H9 (cell line): ENCODE measurements at regions not wholly inside any gene's neighbourhood (a gene's known extent, or its start where the extent isn't known, plus 50 kb on each side); places are given as distances from the start of the nearest gene placed in this dataset.

ENCODE experiments used
- DNase-seq: peaks from one replicate; pipeline ENCODE4 v3.0.0-alpha.2; 2017
- H2AFZ ChIP-seq: one replicate; pipeline ENCODE4 v1.6.1; 2013; ENCODE audit warnings: mild to moderate bottlenecking, low read length, control low read depth, moderate library complexity
- H2AK5ac ChIP-seq: 2 replicates; pipeline ENCODE4 v1.6.1; 2013; ENCODE audit warnings: low read length, control low read depth, mixed read lengths; ENCODE audit not compliant: insufficient read length
- H2BK120ac ChIP-seq: one replicate; pipeline ENCODE4 v1.6.1; 2013; ENCODE audit warnings: low read depth, mild to moderate bottlenecking, low read length, control low read depth, inconsistent platforms; ENCODE audit not compliant: poor library complexity, severe bottlenecking
- H2BK12ac ChIP-seq: 2 replicates; pipeline ENCODE4 v1.6.1; 2013; ENCODE audit warnings: low read length, control low read depth, mixed read lengths, low read depth; ENCODE audit not compliant: insufficient read length
- H2BK15ac ChIP-seq: 2 replicates; pipeline ENCODE4 v1.6.1; 2013; ENCODE audit warnings: low read depth, low read length, control low read depth
- H2BK20ac ChIP-seq: one replicate; pipeline ENCODE4 v1.6.1; 2013; ENCODE audit warnings: low read depth, mild to moderate bottlenecking, low read length, control low read depth, inconsistent platforms; ENCODE audit not compliant: poor library complexity, severe bottlenecking
- H2BK5ac ChIP-seq: 2 replicates; pipeline ENCODE4 v1.6.1; 2013; ENCODE audit warnings: low read length, control low read depth, mixed read lengths; ENCODE audit not compliant: insufficient read length
- H3K14ac ChIP-seq: 2 replicates; pipeline ENCODE4 v1.6.1; 2013; ENCODE audit warnings: low read length, control low read depth; ENCODE audit not compliant: insufficient read depth
- H3K18ac ChIP-seq: 2 replicates; pipeline ENCODE4 v1.6.1; 2013; ENCODE audit warnings: low read depth, mild to moderate bottlenecking, mixed read lengths, low read length, control low read depth; ENCODE audit not compliant: insufficient read length
- H3K23ac ChIP-seq: 2 replicates; pipeline ENCODE4 v1.6.1; 2013; ENCODE audit warnings: low read length, control low read depth, mixed read lengths, low read depth; ENCODE audit not compliant: insufficient read length
- H3K23me2 ChIP-seq: 2 replicates; pipeline ENCODE4 v1.6.1; 2013; ENCODE audit warnings: low read depth, mild to moderate bottlenecking, mixed read lengths, low read length, control low read depth; ENCODE audit not compliant: insufficient read length, poor library complexity, severe bottlenecking
- H3K27ac ChIP-seq: 2 replicates; pipeline ENCODE4 v1.5.1; 2013; ENCODE audit warnings: low read length, control low read depth, mixed read lengths, low read depth; ENCODE audit not compliant: insufficient read length
- H3K27me3 ChIP-seq: 2 replicates; pipeline ENCODE4 v1.6.1; 2013; ENCODE audit warnings: low read length, control low read depth, inconsistent platforms; ENCODE audit not compliant: insufficient read depth
- H3K4ac ChIP-seq: 2 replicates; pipeline ENCODE4 v1.6.1; 2013; ENCODE audit warnings: low read depth, mild to moderate bottlenecking, control low read depth, inconsistent platforms, low read length, moderate library complexity
- H3K4me1 ChIP-seq: 2 replicates; pipeline ENCODE4 v1.6.1; 2013; ENCODE audit warnings: low read length, control low read depth, inconsistent platforms; ENCODE audit not compliant: insufficient read depth
- H3K4me2 ChIP-seq: 2 replicates; pipeline ENCODE4 v1.6.1; 2013; ENCODE audit warnings: low read length, control low read depth, mixed read lengths; ENCODE audit not compliant: insufficient read length, insufficient read depth
- H3K56ac ChIP-seq: 2 replicates; pipeline ENCODE4 v1.6.1; 2013; ENCODE audit warnings: low read depth, mild to moderate bottlenecking, mixed read lengths, low read length, control low read depth; ENCODE audit not compliant: insufficient read length
- H3K79me1 ChIP-seq: 2 replicates; pipeline ENCODE4 v1.6.1; 2013; ENCODE audit warnings: low read depth, mild to moderate bottlenecking, moderate library complexity, low read length, control low read depth, inconsistent platforms; ENCODE audit not compliant: insufficient read depth, poor library complexity, severe bottlenecking
- H3K79me2 ChIP-seq: 2 replicates; pipeline ENCODE4 v1.6.1; 2013; ENCODE audit warnings: low read length, control low read depth, inconsistent platforms; ENCODE audit not compliant: insufficient read depth
- H3K9ac ChIP-seq: 2 replicates; pipeline ENCODE4 v1.6.1; 2013; ENCODE audit warnings: low read length, control low read depth, mixed read lengths; ENCODE audit not compliant: insufficient read length; ENCODE audit errors: extremely low read depth
- H3K9me3 ChIP-seq: one replicate; pipeline ENCODE4 v1.6.1; 2013; ENCODE audit warnings: low read depth, low read length, inconsistent platforms; ENCODE audit not compliant: control insufficient read depth
- H3T11ph ChIP-seq: one replicate; pipeline ENCODE4 v1.6.1; 2013; ENCODE audit warnings: mild to moderate bottlenecking, low read length, control low read depth, inconsistent platforms
- H4K20me1 ChIP-seq: one replicate; pipeline ENCODE4 v1.6.1; 2013; ENCODE audit not compliant: control insufficient read depth, insufficient read length, insufficient read depth
- H4K5ac ChIP-seq: 2 replicates; pipeline ENCODE4 v1.6.1; 2013; ENCODE audit warnings: low read depth, mild to moderate bottlenecking, mixed read lengths, low read length, control low read depth; ENCODE audit not compliant: insufficient read length
- H4K8ac ChIP-seq: replicated peaks from 2 replicates; pipeline ENCODE4 v1.6.1; 2013; ENCODE audit warnings: low read length, control low read depth, mixed read lengths, low read depth; ENCODE audit not compliant: insufficient read length
- H4K91ac ChIP-seq: 2 replicates; pipeline ENCODE4 v1.6.1; 2013; ENCODE audit warnings: low read depth, mild to moderate bottlenecking, moderate library complexity, mixed read lengths, low read length, control low read depth; ENCODE audit not compliant: insufficient read length
- H3K27ac Mint-ChIP-seq, 3 experiments: 2 replicates in 2 of 3; 3 replicates in 1 of 3; pipeline ENCODE4 v1.8.0; 2020 to 2021; ENCODE audit warnings: mixed read lengths in 3 of 3, mild to moderate bottlenecking in 1 of 3, moderate library complexity in 1 of 3
- H3K27me3 Mint-ChIP-seq: 2 replicates; pipeline ENCODE4 v1.8.0; 2021; ENCODE audit warnings: low read depth, mild to moderate bottlenecking, moderate library complexity, mixed read lengths
- H3K36me3 Mint-ChIP-seq, 3 experiments: 2 replicates in 2 of 3; 3 replicates in 1 of 3; pipeline ENCODE4 v1.8.0; 2020 to 2021; ENCODE audit warnings: low read depth in 3 of 3, mixed read lengths in 3 of 3; ENCODE audit not compliant: insufficient read depth in 1 of 3
- H3K4me1 Mint-ChIP-seq, 2 experiments: 2 replicates each; pipeline ENCODE4 v1.8.0; 2020; ENCODE audit warnings: mixed read lengths in 2 of 2
- H3K4me3 Mint-ChIP-seq, 2 experiments: 2 replicates in 1 of 2; 3 replicates in 1 of 2; pipeline ENCODE4 v1.8.0; 2020 to 2021; ENCODE audit warnings: mild to moderate bottlenecking in 2 of 2, mixed read lengths in 2 of 2, moderate library complexity in 1 of 2
- H3K9me3 Mint-ChIP-seq, 2 experiments: 2 replicates in 1 of 2; 3 replicates in 1 of 2; pipeline ENCODE4 v1.8.0; 2020; ENCODE audit warnings: mild to moderate bottlenecking in 2 of 2, mixed read lengths in 2 of 2, moderate library complexity in 1 of 2
- WGBS: extraction: QIAGEN DNeasy Blood & Tissue Kit; methylation state at CpG from one replicate; pipeline ENCODE4 v1.1.7; 2013; ENCODE audit warnings: missing lambda C conversion rate, low lambda C conversion rate, mixed read lengths; ENCODE audit not compliant: insufficient read length; ENCODE audit errors: extremely low coverage; 5-methylcytosine and 5-hydroxymethylcytosine counted together
- TF ChIP-seq, protein P1 (sequence below): fragments of 200-600 bp; sonication (generic); conservative IDR thresholded peaks from 3 replicates; pipeline ENCODE4 v1.8.0; 2021; ENCODE audit warnings: antibody characterized with exemption, mild to moderate bottlenecking

DNA sequence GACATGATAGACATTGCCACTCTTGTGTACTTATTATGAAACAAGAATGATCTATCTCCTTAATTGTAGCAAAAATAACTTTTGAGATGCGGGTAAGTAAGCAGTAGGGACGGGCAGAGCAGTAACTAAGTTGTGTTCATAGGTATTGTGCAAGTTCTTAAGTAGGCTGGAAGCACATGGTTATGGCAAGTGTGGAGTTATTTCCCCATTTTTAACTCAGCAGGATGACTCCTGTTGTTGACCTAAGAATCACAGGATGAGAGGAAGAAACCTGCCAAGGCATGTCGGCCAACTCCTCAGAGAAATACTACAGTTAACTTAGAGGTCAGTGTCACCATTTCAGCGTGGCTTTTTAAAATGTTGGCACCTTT, 51.1 kb upstream of the FN1 start:
- no peak overlapping the region for H2AFZ ChIP-seq

More for the DNA sequence above, 51.1 kb upstream of the FN1 start:
- Mint-ChIP-seq H3K27me3 (no peaks in the 10 kb centered on the region), H3K36me3 (no peaks in the 10 kb centered on the region), H3K4me3 (no peak overlapping the region), H3K4me1 (peaks cover 2% of the 10 kb centered on the region in 2 experiments; a peak in 2 of 4 replicates), H3K27ac (no peak overlapping the region), H3K9me3 (no peaks in the 10 kb centered on the region)
- no CpG with 5 or more reads among the region's 4 CpGs for WGBS
- Histone ChIP-seq H3K27me3 (no peaks in the 10 kb centered on the region), H3K9me3 (no peaks in the 10 kb centered on the region), H3K4ac (no peak overlapping the region), H2BK20ac (no peak overlapping the region), H3K18ac (no peak overlapping the region), H3K27ac (no peak overlapping the region), H3K4me1 (no peaks in the 10 kb centered on the region), H3K4me2 (no peak overlapping the region), H3K79me1 (no peaks in the 10 kb centered on the region), H4K91ac (no peak overlapping the region), H4K8ac (no peak overlapping the region), H3K9ac (no peak overlapping the region), H2BK120ac (no peak overlapping the region), H4K20me1 (no peaks in the 10 kb centered on the region), H4K5ac (no peak overlapping the region), H3K23ac (no peak overlapping the region), H2BK5ac (no peak overlapping the region), H3K23me2 (no peaks in the 10 kb centered on the region), H2AK5ac (no peak overlapping the region), H3K79me2 (no peaks in the 10 kb centered on the region), H2BK12ac (no peak overlapping the region), H3K56ac (no peak overlapping the region), H3T11ph (no peak overlapping the region), H2BK15ac (no peak overlapping the region), H3K14ac (no peak overlapping the region)
- TF ChIP-seq, protein P1, sequence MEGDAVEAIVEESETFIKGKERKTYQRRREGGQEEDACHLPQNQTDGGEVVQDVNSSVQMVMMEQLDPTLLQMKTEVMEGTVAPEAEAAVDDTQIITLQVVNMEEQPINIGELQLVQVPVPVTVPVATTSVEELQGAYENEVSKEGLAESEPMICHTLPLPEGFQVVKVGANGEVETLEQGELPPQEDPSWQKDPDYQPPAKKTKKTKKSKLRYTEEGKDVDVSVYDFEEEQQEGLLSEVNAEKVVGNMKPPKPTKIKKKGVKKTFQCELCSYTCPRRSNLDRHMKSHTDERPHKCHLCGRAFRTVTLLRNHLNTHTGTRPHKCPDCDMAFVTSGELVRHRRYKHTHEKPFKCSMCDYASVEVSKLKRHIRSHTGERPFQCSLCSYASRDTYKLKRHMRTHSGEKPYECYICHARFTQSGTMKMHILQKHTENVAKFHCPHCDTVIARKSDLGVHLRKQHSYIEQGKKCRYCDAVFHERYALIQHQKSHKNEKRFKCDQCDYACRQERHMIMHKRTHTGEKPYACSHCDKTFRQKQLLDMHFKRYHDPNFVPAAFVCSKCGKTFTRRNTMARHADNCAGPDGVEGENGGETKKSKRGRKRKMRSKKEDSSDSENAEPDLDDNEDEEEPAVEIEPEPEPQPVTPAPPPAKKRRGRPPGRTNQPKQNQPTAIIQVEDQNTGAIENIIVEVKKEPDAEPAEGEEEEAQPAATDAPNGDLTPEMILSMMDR = no peak
- DNase-seq = no peak
